SK-N-SH (cell line): ENCODE measurements at regions not wholly inside any gene's neighbourhood (a gene's known extent, or its start where the extent isn't known, plus 50 kb on each side); places are given as distances from the start of the nearest gene placed in this dataset.

Experiments used
- CHD2 ChIP-seq: fragments of 150-350 bp; IDR thresholded peaks from 2 replicates; pipeline ENCODE4 v1.6.1; 2018; ENCODE audit warnings: low read length; ENCODE audit not compliant: partially characterized antibody
- EP300 ChIP-seq, 2 experiments: IDR thresholded peaks; 2 replicates each; pipeline versions ENCODE4 v1.4.0 to v1.6.1; 2012; ENCODE audit warnings: borderline replicate concordance in 1 of 2, low read depth in 1 of 2, low read length in 1 of 2
- FOXM1 ChIP-seq: IDR thresholded peaks from 2 replicates; pipeline ENCODE4 v1.4.0; 2012; ENCODE audit warnings: low read depth, mild to moderate bottlenecking
- POLR2AphosphoS5 ChIP-seq: IDR thresholded peaks from 2 replicates; pipeline ENCODE4 v1.6.1; 2012; ENCODE audit warnings: low read depth, low read length
- SIN3A ChIP-seq: IDR thresholded peaks from 2 replicates; pipeline ENCODE4 v1.6.1; 2012; ENCODE audit warnings: low read depth, mild to moderate bottlenecking, low read length, moderate library complexity, borderline replicate concordance
- TAF1 ChIP-seq: IDR thresholded peaks from 2 replicates; pipeline ENCODE4 v1.6.1; 2012; ENCODE audit warnings: low read depth, mild to moderate bottlenecking, low read length, moderate library complexity, borderline replicate concordance
- TCF12 ChIP-seq: IDR thresholded peaks from 2 replicates; pipeline ENCODE4 v1.4.0; 2012
- TEAD4 ChIP-seq: IDR thresholded peaks from 2 replicates; pipeline ENCODE4 v1.4.0; 2012; ENCODE audit warnings: mild to moderate bottlenecking, borderline replicate concordance; ENCODE audit not compliant: insufficient read depth
- TF ChIP-seq, protein P1 (sequence below): fragments of 200-600 bp; sonication (generic); IDR thresholded peaks from 2 replicates; pipeline ENCODE4 v1.6.1; 2017; ENCODE audit warnings: antibody characterized with exemption, mild to moderate bottlenecking, moderate library complexity
- TF ChIP-seq, protein P2 (sequence below): IDR thresholded peaks from 2 replicates; pipeline ENCODE4 v1.4.0; 2012; ENCODE audit warnings: low read depth, borderline replicate concordance
- TF ChIP-seq, protein P3 (sequence below): IDR thresholded peaks from 2 replicates; pipeline ENCODE4 v1.4.0; 2012; ENCODE audit warnings: low read depth
- TF ChIP-seq, protein P4 (sequence below): IDR thresholded peaks from 2 replicates; pipeline ENCODE4 v1.6.1; 2012; ENCODE audit warnings: mild to moderate bottlenecking, low read depth, low read length, moderate library complexity
- TF ChIP-seq, protein P5 (sequence below): fragments of 150-350 bp; IDR thresholded peaks from 2 replicates; pipeline ENCODE4 v1.6.1; 2016; ENCODE audit warnings: mild to moderate bottlenecking, low read depth, low read length

DNA sequence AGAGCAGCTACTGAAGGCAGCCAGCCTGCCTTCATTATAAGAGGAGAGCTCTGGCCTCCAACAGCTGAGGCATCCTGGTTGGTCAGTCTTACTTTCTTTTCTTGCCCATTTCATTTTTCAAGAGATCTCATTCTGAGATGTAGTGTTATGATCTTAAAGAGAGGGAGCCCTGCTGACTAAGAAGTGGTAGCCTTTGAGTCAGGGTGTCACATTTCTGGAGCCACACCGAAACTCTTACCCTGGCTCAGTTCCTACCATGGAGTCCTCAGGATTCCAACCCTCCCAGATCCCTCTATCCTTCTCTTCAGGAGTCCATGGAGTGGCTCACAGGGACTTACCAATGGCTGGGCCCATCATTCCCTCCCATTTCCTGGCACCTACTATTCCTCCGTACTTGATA, 386.1 kb upstream of the LARGE1 start:
- TF ChIP-seq, protein P1, sequence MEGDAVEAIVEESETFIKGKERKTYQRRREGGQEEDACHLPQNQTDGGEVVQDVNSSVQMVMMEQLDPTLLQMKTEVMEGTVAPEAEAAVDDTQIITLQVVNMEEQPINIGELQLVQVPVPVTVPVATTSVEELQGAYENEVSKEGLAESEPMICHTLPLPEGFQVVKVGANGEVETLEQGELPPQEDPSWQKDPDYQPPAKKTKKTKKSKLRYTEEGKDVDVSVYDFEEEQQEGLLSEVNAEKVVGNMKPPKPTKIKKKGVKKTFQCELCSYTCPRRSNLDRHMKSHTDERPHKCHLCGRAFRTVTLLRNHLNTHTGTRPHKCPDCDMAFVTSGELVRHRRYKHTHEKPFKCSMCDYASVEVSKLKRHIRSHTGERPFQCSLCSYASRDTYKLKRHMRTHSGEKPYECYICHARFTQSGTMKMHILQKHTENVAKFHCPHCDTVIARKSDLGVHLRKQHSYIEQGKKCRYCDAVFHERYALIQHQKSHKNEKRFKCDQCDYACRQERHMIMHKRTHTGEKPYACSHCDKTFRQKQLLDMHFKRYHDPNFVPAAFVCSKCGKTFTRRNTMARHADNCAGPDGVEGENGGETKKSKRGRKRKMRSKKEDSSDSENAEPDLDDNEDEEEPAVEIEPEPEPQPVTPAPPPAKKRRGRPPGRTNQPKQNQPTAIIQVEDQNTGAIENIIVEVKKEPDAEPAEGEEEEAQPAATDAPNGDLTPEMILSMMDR, result no peak
- TF ChIP-seq, protein P2, sequence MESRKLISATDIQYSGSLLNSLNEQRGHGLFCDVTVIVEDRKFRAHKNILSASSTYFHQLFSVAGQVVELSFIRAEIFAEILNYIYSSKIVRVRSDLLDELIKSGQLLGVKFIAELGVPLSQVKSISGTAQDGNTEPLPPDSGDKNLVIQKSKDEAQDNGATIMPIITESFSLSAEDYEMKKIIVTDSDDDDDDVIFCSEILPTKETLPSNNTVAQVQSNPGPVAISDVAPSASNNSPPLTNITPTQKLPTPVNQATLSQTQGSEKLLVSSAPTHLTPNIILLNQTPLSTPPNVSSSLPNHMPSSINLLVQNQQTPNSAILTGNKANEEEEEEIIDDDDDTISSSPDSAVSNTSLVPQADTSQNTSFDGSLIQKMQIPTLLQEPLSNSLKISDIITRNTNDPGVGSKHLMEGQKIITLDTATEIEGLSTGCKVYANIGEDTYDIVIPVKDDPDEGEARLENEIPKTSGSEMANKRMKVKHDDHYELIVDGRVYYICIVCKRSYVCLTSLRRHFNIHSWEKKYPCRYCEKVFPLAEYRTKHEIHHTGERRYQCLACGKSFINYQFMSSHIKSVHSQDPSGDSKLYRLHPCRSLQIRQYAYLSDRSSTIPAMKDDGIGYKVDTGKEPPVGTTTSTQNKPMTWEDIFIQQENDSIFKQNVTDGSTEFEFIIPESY, result no peak
- TF ChIP-seq, protein P3, sequence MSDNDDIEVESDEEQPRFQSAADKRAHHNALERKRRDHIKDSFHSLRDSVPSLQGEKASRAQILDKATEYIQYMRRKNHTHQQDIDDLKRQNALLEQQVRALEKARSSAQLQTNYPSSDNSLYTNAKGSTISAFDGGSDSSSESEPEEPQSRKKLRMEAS, result no peak
- TF ChIP-seq POLR2AphosphoS5, result no peak
- TF ChIP-seq, protein P4, sequence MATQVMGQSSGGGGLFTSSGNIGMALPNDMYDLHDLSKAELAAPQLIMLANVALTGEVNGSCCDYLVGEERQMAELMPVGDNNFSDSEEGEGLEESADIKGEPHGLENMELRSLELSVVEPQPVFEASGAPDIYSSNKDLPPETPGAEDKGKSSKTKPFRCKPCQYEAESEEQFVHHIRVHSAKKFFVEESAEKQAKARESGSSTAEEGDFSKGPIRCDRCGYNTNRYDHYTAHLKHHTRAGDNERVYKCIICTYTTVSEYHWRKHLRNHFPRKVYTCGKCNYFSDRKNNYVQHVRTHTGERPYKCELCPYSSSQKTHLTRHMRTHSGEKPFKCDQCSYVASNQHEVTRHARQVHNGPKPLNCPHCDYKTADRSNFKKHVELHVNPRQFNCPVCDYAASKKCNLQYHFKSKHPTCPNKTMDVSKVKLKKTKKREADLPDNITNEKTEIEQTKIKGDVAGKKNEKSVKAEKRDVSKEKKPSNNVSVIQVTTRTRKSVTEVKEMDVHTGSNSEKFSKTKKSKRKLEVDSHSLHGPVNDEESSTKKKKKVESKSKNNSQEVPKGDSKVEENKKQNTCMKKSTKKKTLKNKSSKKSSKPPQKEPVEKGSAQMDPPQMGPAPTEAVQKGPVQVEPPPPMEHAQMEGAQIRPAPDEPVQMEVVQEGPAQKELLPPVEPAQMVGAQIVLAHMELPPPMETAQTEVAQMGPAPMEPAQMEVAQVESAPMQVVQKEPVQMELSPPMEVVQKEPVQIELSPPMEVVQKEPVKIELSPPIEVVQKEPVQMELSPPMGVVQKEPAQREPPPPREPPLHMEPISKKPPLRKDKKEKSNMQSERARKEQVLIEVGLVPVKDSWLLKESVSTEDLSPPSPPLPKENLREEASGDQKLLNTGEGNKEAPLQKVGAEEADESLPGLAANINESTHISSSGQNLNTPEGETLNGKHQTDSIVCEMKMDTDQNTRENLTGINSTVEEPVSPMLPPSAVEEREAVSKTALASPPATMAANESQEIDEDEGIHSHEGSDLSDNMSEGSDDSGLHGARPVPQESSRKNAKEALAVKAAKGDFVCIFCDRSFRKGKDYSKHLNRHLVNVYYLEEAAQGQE, result no peak
- TF ChIP-seq CHD2, result no peak
- TF ChIP-seq TAF1, result no peak
- no peak for TF ChIP-seq FOXM1
- TF ChIP-seq TCF12, result no peak
- no peak for TF ChIP-seq TEAD4
- TF ChIP-seq SIN3A, result no peak
- TF ChIP-seq EP300 (IDR thresholded peaks at IDR 0.05; ENCODE audit: borderline replicate concordance in 1 of 2, low read depth in 1 of 2, low read length in 1 of 2), result no peak
- TF ChIP-seq, protein P5, sequence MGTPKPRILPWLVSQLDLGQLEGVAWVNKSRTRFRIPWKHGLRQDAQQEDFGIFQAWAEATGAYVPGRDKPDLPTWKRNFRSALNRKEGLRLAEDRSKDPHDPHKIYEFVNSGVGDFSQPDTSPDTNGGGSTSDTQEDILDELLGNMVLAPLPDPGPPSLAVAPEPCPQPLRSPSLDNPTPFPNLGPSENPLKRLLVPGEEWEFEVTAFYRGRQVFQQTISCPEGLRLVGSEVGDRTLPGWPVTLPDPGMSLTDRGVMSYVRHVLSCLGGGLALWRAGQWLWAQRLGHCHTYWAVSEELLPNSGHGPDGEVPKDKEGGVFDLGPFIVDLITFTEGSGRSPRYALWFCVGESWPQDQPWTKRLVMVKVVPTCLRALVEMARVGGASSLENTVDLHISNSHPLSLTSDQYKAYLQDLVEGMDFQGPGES, result no peak
